HG03097 (cell line): ENCODE measurements at regions not wholly inside any gene's neighbourhood (a gene's known extent, or its start where the extent isn't known, plus 50 kb on each side); places are given as distances from the start of the nearest gene placed in this dataset.
"Not testable (repeated sequence)": the region's sequence is repeated elsewhere in the genome, so short reads cannot be mapped to it uniquely, and the experiment has no call there.

Experiments used
- ATAC-seq: cut with Tn5 transposase; IDR thresholded peaks from one replicate; pipeline ENCODE4 v1.9.1; 2021; ENCODE audit not compliant: unreplicated experiment, low FRiP score

- ATAC-seq = no peak
Observed at GRCh38 chr14:106507354-106507753, 981.0 kb downstream of the TMEM121 start.

GRCh38 chr14:106508216-106508615 is 981.8 kb downstream of the TMEM121 start:
- ATAC-seq = no peak

- ATAC-seq = no peak
Observed at GRCh38 chr14:106509176-106509575, 982.8 kb downstream of the TMEM121 start.

GRCh38 chr14:106509807-106510206 is 983.4 kb downstream of the TMEM121 start:
- ATAC-seq = no peak

GRCh38 chr14:106511006-106511799 is 984.8 kb downstream of the TMEM121 start:
- ATAC-seq = no peak

GRCh38 chr14:106511800-106512198 is 985.4 kb downstream of the TMEM121 start:
- ATAC-seq = no peak

- no peak for ATAC-seq
Observed at GRCh38 chr14:106513302-106513701, 986.9 kb downstream of the TMEM121 start.

- ATAC-seq = no peak
Observed at GRCh38 chr14:106518054-106518943, 991.9 kb downstream of the TMEM121 start.

- not testable (repeated sequence) for ATAC-seq
Observed at GRCh38 chr14:106522118-106522517, 995.7 kb downstream of the TMEM121 start.

GRCh38 chr14:106522990-106523389 is 996.6 kb downstream of the TMEM121 start:
- no peak for ATAC-seq

- ATAC-seq = no peak
Observed at GRCh38 chr14:106528717-106529116, 1002.3 kb downstream of the TMEM121 start.

- no peak for ATAC-seq
Observed at GRCh38 chr14:106530031-106530422, 1003.6 kb downstream of the TMEM121 start.

GRCh38 chr14:106530423-106531107 is 1004.2 kb downstream of the TMEM121 start:
- ATAC-seq = no peak

GRCh38 chr14:106537597-106537996 is 1011.2 kb downstream of the TMEM121 start:
- not testable (repeated sequence) for ATAC-seq

- ATAC-seq = no peak
Observed at GRCh38 chr14:106538201-106538600, 1011.8 kb downstream of the TMEM121 start.

- no peak for ATAC-seq
Observed at GRCh38 chr14:106547735-106548434, 1021.5 kb downstream of the TMEM121 start.

GRCh38 chr14:106549064-106549463 is 1022.7 kb downstream of the TMEM121 start:
- no peak for ATAC-seq

- no peak for ATAC-seq
Observed at GRCh38 chr14:106551265-106551664, 1024.9 kb downstream of the TMEM121 start.

GRCh38 chr14:106556211-106556610 is 1029.8 kb downstream of the TMEM121 start:
- not testable (repeated sequence) for ATAC-seq

- no peak for ATAC-seq
Observed at GRCh38 chr14:106556665-106557289, 1030.4 kb downstream of the TMEM121 start.
